IPS DF 19.7 (cell line): ENCODE measurements at regions not wholly inside any gene's neighbourhood (a gene's known extent, or its start where the extent isn't known, plus 50 kb on each side); places are given as distances from the start of the nearest gene placed in this dataset.
"Not testable (repeated sequence)": the region's sequence is repeated elsewhere in the genome, so short reads cannot be mapped to it uniquely, and the experiment has no call there.

Experiments
- DNase-seq: peaks from one replicate; pipeline ENCODE4 v3.0.0-alpha.2; 2013; ENCODE audit warnings: low read depth, low spot score

- no peak for DNase-seq
Measured at GRCh38 chr1:178642282-178642681, 82.8 kb upstream of the RALGPS2 start.

- DNase-seq = no peak
Measured at GRCh38 chr1:178643349-178643748, 81.7 kb upstream of the RALGPS2 start.

DNA sequence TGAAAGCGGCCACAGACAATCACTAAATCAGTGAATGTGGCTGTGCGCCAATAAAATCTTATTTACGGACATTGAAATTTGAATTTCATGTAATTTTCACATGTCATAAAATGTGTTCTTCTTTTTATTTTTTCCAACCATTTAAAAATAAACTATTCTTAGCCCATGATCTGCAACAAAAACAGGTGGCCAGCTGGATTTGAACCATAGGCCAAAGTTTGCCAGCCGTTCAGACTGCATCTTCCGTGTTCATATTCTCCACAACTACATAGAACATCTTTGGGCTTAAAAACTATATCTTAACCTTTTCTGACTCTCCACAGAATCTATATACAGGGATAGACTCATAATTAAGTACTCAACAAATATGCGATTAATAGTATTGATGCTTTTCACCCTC lies 81.2 kb upstream of the RALGPS2 start:
- DNase-seq = no peak

DNA sequence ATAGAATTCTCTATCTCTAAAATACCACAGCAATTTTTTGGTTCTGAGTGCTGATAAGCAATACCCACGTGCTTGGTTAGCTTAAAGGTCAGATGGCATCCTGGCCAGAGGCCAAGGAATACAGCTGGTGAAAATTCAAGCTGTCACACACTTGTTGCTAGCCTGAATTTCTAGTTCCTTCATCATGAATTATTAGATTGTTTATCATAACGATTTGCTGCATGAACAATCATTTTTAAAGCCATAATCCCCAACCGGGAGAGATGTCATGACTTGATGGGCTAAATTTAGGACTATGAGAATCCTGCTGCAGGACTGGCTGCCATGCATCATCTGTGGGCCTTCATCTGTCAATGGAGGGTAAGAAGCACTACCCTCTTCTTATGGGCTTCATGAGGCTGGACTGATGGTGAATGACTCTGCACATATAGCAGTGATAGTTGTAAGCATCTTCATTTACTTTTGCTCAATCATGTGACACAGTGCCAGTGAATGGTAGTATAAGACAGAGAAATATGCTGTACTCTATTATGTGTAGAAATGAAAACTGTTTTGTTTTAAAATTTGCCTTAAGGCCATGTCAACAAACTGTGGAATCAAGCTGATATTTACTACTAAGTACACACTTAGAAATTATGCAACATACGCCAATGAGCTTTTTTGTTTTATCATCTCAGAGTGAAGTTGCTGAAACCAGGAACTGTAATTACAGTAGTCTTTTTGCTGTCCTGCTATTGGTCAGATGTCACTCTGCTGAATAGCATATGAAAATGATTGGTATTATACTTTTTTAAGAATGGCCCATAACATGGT lies 80.5 kb upstream of the RALGPS2 start:
- DNase-seq = no peak

- DNase-seq = no peak
Measured at GRCh38 chr1:178645157-178645807, 79.8 kb upstream of the RALGPS2 start.

- no peak for DNase-seq
Measured at GRCh38 chr1:178645808-178646200, 79.2 kb upstream of the RALGPS2 start.

DNA sequence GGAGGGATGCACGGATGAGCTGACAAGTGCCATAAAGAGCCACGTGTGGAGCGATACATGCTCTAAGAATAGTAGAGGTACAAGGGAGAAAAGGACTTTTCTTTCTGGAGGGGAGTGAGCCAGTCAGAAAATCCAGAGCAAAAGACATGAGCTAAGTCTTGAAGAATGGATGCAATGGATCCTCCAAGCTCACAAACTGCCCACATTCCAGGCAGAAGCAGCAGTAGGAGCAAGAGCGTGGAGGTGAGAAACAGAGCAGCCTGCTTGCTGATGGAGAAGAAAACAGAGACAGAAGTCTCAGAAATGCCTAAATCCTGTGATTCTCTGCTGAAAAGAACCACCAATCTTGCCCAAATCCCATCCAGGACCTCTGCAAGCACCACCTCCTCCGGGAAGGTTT lies 78.2 kb upstream of the RALGPS2 start:
- DNase-seq = no peak

- no peak for DNase-seq
Measured at GRCh38 chr1:178648151-178648550, 76.9 kb upstream of the RALGPS2 start.

DNA sequence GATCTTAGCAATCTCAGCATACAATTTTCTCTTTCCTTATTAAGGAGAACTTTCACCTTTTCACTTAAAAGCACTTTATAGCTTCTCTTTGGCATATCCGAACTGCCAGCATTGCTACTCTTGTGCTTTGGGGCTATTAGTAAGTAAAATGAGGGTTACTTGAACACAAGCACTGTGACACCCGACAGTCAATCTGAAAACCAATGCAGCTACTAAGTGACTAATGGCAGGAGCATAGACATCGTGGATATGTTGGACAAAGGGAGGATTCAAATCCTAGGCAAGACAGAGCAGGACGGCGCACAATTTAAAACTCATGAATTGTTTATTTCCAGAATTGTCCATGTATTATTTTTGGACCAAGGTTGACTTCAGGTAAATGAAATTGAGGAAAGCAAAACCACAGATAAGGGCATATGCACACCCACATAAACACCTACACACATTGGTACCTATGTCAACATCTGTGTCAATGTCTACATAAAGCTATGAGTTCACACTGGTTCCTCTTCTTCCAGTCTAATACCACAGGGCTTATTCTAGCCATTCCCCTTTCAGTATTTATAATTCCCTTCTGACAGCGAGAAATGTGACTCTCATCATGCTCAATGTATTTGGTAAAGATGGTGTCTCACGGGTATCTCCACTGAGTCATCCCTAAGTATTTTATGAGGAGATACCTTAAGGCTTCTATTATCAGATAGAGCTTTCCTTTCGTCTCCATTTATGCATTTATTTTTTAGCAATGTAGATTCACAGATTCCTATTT lies 75.3 kb upstream of the RALGPS2 start:
- DNase-seq = no peak

DNA sequence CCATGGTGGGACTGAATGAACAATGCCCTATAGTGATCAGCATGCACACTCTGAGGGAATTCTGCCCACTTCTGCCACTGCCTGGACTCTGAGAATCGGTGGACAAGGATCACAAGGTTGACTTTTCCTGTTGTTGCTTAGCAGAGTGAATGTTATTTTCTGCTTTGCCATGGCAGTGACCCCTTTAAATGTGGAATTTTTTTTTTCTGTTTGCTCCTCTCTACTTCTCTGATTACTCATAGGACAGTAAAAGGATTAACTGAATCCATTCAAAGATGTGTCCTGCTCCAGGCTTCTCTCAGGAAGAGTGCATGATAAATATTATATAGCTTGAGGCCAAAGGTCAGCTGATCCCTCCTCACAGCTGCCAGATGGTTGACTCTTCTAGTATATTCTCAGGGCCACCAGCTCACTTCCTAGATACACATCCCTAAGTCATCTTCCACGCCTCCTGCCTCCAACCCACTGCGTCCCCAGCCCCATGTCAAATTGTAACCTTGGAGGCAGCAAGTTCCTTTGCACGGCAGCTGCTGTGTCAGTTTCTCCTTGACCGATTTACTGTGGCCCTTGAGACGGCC lies 74.0 kb upstream of the RALGPS2 start:
- no peak for DNase-seq

DNA sequence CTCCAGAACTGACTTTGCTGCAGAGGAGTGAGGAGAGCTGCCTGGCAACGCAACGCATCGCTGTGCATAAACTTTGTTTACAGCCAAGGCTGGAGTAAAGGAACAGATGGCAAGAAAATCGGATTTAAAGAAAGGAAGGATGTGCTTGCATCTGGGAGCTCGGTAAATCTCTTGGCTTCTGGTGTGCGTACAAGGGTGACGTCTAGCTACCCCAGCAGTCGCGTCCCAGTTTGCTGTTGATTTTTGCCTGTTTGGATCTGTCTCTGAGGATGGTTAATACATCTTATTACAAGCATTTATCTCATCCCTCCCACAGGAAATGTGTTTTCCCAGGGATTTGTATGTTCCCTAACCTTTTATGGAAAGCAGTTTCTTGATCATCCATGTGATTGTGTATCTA lies 73.3 kb upstream of the RALGPS2 start:
- DNase-seq = no peak

- no peak for DNase-seq
Measured at GRCh38 chr1:178652506-178653490, 72.2 kb upstream of the RALGPS2 start.

- no peak for DNase-seq
Measured at GRCh38 chr1:178659789-178660208, 65.2 kb upstream of the RALGPS2 start.

DNA sequence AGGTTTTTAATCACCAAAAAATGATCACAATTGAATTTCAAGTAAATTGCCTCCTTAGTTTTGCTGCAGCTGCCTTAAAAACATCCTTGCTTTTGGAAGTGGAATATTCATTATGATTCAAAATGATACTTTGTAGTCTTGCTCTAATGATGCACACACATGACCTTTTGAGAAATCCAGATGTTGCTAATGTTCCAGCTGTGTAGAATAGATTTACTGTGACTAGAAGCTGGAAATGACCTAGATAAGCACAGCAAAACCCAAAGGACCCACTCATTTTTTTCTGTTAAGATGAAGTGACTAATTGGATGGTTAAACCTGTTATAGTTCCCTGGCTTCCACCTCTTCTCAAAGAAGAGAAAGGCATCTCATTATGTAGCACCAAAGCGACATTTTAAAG lies 64.6 kb upstream of the RALGPS2 start:
- DNase-seq = no peak

DNA sequence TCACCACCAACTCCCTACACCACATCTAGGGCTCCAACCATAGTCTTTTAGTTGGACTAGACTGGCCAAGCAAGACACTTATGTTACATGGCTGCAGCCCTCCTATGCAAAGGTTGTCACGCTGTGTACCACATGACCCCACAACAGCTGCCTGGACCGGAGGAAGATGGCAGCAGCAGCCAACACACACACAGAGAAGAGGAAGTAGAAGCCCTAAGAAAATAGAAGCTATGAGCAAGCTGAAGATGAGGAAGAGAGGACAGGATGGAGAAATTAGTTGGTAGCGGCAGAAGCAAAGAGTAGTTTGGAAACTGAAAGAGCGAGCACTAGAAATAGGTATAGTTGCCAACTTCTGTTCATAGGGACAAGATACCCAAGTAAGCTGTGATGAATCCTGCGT lies 60.8 kb upstream of the RALGPS2 start:
- no peak for DNase-seq

DNA sequence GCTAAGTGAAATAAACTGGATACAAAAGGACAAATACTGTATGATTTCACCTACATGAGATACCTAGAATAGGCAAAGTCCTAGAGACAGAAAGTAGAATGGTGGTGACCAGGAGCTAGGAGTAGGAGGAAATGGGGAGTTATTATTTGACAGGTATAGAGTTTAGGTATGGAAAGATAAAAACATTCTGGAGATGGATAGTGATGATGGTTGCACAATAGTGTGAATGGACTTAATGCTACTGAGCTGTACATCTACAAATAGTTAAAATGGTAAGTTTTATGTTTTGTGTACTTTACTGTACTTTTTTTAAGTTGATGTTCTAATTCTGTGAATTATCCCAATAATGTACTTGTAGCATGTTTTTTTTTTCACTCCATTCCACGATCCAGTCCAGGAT lies 59.5 kb upstream of the RALGPS2 start:
- DNase-seq = no peak

DNA sequence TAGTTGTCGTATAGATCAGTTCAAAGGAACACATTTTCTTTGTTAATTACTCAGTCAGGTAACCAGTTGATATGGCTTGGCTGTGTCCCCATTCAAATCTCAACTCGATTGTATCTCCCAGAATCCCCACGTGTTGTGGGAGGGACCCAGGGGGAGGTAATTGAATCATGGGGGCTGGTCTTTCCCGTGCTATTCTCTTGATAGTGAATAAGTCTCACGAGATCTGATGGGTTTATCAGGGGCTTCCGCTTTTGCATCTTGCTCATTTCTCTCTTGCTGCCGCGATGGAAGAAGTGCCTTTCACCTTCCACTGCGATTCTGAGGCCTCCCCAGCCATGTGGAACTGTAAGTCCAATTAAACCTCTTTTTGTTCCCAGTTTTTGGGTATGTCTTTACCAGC lies 58.2 kb upstream of the RALGPS2 start:
- not testable (repeated sequence) for DNase-seq

DNA sequence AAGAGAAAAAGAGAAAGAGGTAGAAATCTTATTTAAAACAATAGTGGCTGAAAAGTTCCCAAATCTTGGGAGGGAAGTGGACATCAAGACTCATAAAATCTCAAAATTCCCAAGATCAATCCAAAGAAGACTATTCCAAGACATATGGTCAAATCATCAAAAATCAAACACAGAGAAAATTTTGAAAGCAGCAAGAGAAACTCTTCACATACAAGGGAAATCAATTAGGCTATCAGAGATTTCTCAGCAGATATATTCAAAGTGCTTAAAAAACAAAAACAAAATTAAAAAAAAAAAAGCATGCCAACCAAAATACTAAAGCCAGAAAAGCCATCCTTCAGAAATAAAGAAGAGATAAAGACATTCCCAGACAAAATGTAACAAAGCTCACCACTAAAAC lies 52.6 kb upstream of the RALGPS2 start:
- no peak for DNase-seq

GRCh38 chr1:178674559-178674958 lies 50.5 kb upstream of the RALGPS2 start:
- DNase-seq = not testable (repeated sequence)
